Fibroblast of the aortic adventitia (primary cell): ENCODE measurements at regions not wholly inside any gene's neighbourhood (a gene's known extent, or its start where the extent isn't known, plus 50 kb on each side); places are given as distances from the start of the nearest gene placed in this dataset.

Source experiments
- DNase-seq: peaks from one replicate; pipeline ENCODE4 v3.0.0-alpha.2; 2010; ENCODE audit warnings: low read depth
- H3K4me3 ChIP-seq: 2 replicates; pipeline ENCODE4 v1.5.1; 2011; ENCODE audit warnings: low read depth, mild to moderate bottlenecking, control low read depth, low read length, moderate library complexity
- CTCF ChIP-seq: IDR thresholded peaks from 2 replicates; pipeline ENCODE4 v1.5.1; 2011; ENCODE audit warnings: mild to moderate bottlenecking, low read length, control low read depth, inconsistent platforms; ENCODE audit not compliant: insufficient read depth

GRCh38 chr1:68358439-68358838, 91.3 kb downstream of the RPE65 start:
- H3K4me3 ChIP-seq: no peak overlapping the region
- DNase-seq: peak; percentile 27
- TF ChIP-seq CTCF: no peak

GRCh38 chr1:68355614-68356013, 94.1 kb downstream of the RPE65 start:
- no peak overlapping the region for H3K4me3 ChIP-seq
- DNase-seq: no peak
- TF ChIP-seq CTCF: no peak

- no peak for TF ChIP-seq CTCF
- DNase-seq: no peak
- no peak overlapping the region for H3K4me3 ChIP-seq
These were observed 97.6 kb downstream of the RPE65 start for GRCh38 chr1:68352202-68352601.

- no peak for DNase-seq
- H3K4me3 ChIP-seq: no peak overlapping the region
- TF ChIP-seq CTCF: no peak
These were observed 102.3 kb downstream of the RPE65 start for GRCh38 chr1:68347415-68347814.

- peak; percentile 64 for DNase-seq
- peak; percentile 49 for TF ChIP-seq CTCF
- no peak overlapping the region for H3K4me3 ChIP-seq
These were observed 103.5 kb downstream of the RPE65 start for GRCh38 chr1:68346188-68346808.

GRCh38 chr1:68344208-68344607, 105.5 kb downstream of the RPE65 start:
- no peak for TF ChIP-seq CTCF
- no peak for DNase-seq
- no peak overlapping the region for H3K4me3 ChIP-seq

GRCh38 chr1:68340951-68341350, 108.6 kb upstream of the WLS start:
- DNase-seq: no peak
- TF ChIP-seq CTCF: no peak
- no peak overlapping the region for H3K4me3 ChIP-seq
